ENCODE measurements at regions not wholly inside any gene's neighbourhood (a gene's known extent, or its start where the extent isn't known, plus 50 kb on each side); places are given as distances from the start of the nearest gene placed in this dataset.
"Not testable (repeated sequence)": the region's sequence is repeated elsewhere in the genome, so short reads cannot be mapped to it uniquely, and the experiment has no call there.

DNA sequence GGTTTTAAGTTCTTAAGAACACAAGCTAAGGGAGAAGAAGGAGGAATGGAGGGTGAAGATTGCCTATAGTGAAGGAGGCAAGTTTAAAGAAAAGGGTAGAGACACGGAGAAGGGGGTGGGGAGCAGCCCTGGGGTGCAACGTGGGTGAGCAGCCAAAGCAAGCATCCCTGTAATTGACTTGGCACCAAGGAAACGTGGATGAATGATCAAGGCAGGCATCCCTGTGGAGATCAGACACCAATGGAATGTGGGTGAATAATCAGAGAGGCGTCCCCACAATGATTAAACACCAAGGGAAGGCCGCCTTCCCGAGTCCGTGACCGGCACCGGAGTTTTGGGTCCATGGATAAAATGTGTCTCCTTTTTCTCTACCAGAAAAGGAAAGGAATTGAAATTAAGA is 58.4 kb upstream of the CCDC90B start:
- not testable (repeated sequence) for H4K20me1 ChIP-seq (ENCODE audit: insufficient read depth); H2AFZ ChIP-seq (ENCODE audit: low read depth, low read length); H3K9ac ChIP-seq (ENCODE audit: low read length); H3K4me2 ChIP-seq (ENCODE audit: low read length); H3K36me3 ChIP-seq (ENCODE audit: insufficient read depth, low read length); H3K4me3 ChIP-seq (ENCODE audit: low read length); H3K27ac ChIP-seq (ENCODE audit: low read length); H3K9me2 ChIP-seq (ENCODE audit: insufficient read depth, low read length); H3F3A ChIP-seq (ENCODE audit: insufficient read depth, low read length, poor library complexity, severe bottlenecking); H3K79me2 ChIP-seq (replicated peaks; ENCODE audit: insufficient read depth, low read length); H3K9me3 ChIP-seq (ENCODE audit: low read length); H3K27me3 ChIP-seq (ENCODE audit: insufficient read depth, low read depth, low read length)

DNA sequence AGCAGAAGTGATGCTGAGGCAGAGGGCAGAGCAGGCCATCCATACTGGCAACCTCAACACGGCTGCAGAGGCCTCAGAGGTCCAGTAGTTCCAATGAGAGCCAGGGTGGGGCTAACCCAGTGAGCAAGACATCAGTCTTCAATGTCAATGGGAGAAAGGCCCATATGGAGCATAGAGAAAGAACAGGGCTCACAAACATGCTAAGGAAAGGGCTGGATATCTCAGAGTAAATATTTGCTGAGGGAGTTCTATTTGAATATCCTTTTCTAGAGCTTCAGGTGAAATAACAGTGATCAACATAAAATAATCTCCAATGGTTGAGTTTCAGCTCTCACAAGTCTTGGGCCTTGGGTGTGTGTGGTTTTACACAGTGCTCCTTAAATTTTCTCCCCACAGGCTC is 50.8 kb upstream of the CCDC90B start:
- H3K9me2 ChIP-seq (ENCODE audit: insufficient read depth, low read length), result no peaks in the 10 kb centered on the region
- H4K20me1 ChIP-seq (ENCODE audit: insufficient read depth), result no peaks in the 10 kb centered on the region
- H2AFZ ChIP-seq (ENCODE audit: low read depth, low read length), result no peak overlapping the region
- no peak for TF ChIP-seq TAF1 (IDR thresholded peaks at IDR 0.05; ENCODE audit: low read depth)
- TF ChIP-seq, protein P1, sequence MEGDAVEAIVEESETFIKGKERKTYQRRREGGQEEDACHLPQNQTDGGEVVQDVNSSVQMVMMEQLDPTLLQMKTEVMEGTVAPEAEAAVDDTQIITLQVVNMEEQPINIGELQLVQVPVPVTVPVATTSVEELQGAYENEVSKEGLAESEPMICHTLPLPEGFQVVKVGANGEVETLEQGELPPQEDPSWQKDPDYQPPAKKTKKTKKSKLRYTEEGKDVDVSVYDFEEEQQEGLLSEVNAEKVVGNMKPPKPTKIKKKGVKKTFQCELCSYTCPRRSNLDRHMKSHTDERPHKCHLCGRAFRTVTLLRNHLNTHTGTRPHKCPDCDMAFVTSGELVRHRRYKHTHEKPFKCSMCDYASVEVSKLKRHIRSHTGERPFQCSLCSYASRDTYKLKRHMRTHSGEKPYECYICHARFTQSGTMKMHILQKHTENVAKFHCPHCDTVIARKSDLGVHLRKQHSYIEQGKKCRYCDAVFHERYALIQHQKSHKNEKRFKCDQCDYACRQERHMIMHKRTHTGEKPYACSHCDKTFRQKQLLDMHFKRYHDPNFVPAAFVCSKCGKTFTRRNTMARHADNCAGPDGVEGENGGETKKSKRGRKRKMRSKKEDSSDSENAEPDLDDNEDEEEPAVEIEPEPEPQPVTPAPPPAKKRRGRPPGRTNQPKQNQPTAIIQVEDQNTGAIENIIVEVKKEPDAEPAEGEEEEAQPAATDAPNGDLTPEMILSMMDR (IDR thresholded peaks at IDR 0.05; ENCODE audit: poor library complexity, severe bottlenecking), result no peak
- TF ChIP-seq POLR2AphosphoS5 (IDR thresholded peaks at IDR 0.05), result no peak
- no peak for TF ChIP-seq MXI1 (conservative IDR thresholded peaks at IDR 0.05; ENCODE audit: poor library complexity, severe bottlenecking)
- TF ChIP-seq EP300 (conservative IDR thresholded peaks at IDR 0.05; ENCODE audit: poor library complexity, severe bottlenecking), result no peak
- TF ChIP-seq RAD21 (conservative IDR thresholded peaks at IDR 0.05), result no peak
- no peak for TF ChIP-seq SMC3 (conservative IDR thresholded peaks at IDR 0.05; ENCODE audit: poor library complexity)
- no peak for TF ChIP-seq EZH2 (IDR thresholded peaks at IDR 0.05; ENCODE audit: borderline replicate concordance, insufficient read depth, low read length, poor library complexity, severe bottlenecking)
- TF ChIP-seq, protein P2, sequence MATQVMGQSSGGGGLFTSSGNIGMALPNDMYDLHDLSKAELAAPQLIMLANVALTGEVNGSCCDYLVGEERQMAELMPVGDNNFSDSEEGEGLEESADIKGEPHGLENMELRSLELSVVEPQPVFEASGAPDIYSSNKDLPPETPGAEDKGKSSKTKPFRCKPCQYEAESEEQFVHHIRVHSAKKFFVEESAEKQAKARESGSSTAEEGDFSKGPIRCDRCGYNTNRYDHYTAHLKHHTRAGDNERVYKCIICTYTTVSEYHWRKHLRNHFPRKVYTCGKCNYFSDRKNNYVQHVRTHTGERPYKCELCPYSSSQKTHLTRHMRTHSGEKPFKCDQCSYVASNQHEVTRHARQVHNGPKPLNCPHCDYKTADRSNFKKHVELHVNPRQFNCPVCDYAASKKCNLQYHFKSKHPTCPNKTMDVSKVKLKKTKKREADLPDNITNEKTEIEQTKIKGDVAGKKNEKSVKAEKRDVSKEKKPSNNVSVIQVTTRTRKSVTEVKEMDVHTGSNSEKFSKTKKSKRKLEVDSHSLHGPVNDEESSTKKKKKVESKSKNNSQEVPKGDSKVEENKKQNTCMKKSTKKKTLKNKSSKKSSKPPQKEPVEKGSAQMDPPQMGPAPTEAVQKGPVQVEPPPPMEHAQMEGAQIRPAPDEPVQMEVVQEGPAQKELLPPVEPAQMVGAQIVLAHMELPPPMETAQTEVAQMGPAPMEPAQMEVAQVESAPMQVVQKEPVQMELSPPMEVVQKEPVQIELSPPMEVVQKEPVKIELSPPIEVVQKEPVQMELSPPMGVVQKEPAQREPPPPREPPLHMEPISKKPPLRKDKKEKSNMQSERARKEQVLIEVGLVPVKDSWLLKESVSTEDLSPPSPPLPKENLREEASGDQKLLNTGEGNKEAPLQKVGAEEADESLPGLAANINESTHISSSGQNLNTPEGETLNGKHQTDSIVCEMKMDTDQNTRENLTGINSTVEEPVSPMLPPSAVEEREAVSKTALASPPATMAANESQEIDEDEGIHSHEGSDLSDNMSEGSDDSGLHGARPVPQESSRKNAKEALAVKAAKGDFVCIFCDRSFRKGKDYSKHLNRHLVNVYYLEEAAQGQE (IDR thresholded peaks at IDR 0.05; ENCODE audit: borderline replicate concordance), result no peak
- H3K9ac ChIP-seq (ENCODE audit: low read length), result no peak overlapping the region
- H3K27me3 ChIP-seq (ENCODE audit: insufficient read depth, low read depth, low read length), result no peaks in the 10 kb centered on the region
- H3K4me3 ChIP-seq (ENCODE audit: low read length), result no peak overlapping the region
- H3K27ac ChIP-seq (ENCODE audit: low read length), result no peak overlapping the region
- no peaks in the 10 kb centered on the region for H3K9me3 ChIP-seq (ENCODE audit: low read length)
- no peaks in the 10 kb centered on the region for H3K36me3 ChIP-seq (ENCODE audit: insufficient read depth, low read length)
- H3F3A ChIP-seq (ENCODE audit: insufficient read depth, low read length, poor library complexity, severe bottlenecking), result no peaks in the 10 kb centered on the region
- no peak overlapping the region for H3K4me2 ChIP-seq (ENCODE audit: low read length)
- H3K79me2 ChIP-seq (replicated peaks; ENCODE audit: insufficient read depth, low read length), result no peaks in the 10 kb centered on the region

Small RNA genes in the stretch of these regions (small RNA-seq; reads per million reads assigned to genes)
- gene RF01974, result 0 reads per million in 3 experiments
